Ovary (tissue), 3 donors: ENCODE measurements at regions not wholly inside any gene's neighbourhood (a gene's known extent, or its start where the extent isn't known, plus 50 kb on each side); places are given as distances from the start of the nearest gene placed in this dataset.

ENCODE experiments used
- POLR2A ChIP-seq: fragments of 450-650 bp; IDR thresholded peaks from one replicate; pipeline ENCODE4 v1.6.1; 2017; ENCODE audit warnings: antibody characterized with exemption, mild to moderate bottlenecking, moderate library complexity
- TF ChIP-seq, protein P1 (sequence below), 3 donors: fragments of 450-650 bp in 2 of 3; fragments of 200-600 bp in 1 of 3; IDR thresholded peaks; one replicate each; pipeline versions ENCODE4 v1.5.1 to v1.8.0; 2016 to 2022; ENCODE audit warnings: antibody characterized with exemption in 3 of 3, mild to moderate bottlenecking in 1 of 3
- donor health status: DM: no; HTN: no; CAD: no.

DNA sequence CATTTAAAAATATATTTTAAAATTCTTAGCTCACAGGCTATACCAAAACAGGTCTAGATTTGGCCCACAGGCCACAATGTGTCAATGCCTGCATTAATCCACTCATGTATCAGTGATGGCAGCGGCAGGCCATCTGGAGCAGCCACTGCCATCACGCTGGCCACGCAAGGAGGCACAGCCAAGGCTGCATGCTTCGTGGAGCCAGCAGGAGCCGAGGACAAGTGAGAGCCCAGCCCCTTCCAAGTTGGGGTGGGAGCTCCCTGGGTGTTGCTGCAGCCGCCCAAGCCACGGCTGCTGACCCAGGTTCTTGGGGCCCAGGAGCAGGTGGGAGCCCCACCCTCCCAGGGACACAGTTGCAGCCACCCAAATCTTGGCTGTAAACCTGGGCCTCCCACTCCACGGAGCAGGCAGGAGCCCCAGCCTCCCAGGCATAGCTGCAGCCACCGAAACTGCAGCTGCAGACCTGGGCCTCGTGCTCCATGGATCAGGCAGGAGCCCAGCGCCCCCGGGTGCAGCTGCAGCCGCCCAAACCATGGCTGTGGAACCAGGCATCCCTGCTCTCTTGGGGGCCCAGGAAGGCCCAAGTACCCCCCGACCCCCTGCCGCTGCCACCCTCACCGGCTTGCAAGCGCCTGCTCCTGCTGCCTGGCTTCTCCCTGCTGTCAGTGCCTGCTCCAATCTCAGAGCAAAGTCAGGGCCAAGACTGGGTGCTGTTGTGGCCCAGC is 87.3 kb upstream of the CACUL1 start:
- TF ChIP-seq, protein P1, sequence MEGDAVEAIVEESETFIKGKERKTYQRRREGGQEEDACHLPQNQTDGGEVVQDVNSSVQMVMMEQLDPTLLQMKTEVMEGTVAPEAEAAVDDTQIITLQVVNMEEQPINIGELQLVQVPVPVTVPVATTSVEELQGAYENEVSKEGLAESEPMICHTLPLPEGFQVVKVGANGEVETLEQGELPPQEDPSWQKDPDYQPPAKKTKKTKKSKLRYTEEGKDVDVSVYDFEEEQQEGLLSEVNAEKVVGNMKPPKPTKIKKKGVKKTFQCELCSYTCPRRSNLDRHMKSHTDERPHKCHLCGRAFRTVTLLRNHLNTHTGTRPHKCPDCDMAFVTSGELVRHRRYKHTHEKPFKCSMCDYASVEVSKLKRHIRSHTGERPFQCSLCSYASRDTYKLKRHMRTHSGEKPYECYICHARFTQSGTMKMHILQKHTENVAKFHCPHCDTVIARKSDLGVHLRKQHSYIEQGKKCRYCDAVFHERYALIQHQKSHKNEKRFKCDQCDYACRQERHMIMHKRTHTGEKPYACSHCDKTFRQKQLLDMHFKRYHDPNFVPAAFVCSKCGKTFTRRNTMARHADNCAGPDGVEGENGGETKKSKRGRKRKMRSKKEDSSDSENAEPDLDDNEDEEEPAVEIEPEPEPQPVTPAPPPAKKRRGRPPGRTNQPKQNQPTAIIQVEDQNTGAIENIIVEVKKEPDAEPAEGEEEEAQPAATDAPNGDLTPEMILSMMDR (IDR thresholded peaks at IDR 0.05) = no peak
- no peak for TF ChIP-seq POLR2A
